Posterior vena cava (tissue), 2 donors: ENCODE measurements at regions not wholly inside any gene's neighbourhood (a gene's known extent, or its start where the extent isn't known, plus 50 kb on each side); places are given as distances from the start of the nearest gene placed in this dataset.
"Not testable (repeated sequence)": the region's sequence is repeated elsewhere in the genome, so short reads cannot be mapped to it uniquely, and the experiment has no call there.

Experiments
- DNase-seq: peaks from one replicate; pipeline ENCODE4 v3.0.0-alpha.2; 2020; ENCODE audit warnings: low spot score
- intact Hi-C, 2 donors: fragments of 100-400 bp; cut with DNase I; formaldehyde crosslinking; loops; one replicate each; pipeline versions ENCODE4 v1.14.1 to v1.14.2; 2022 to 2023
- donor health status: DM: yes; HTN: yes; CAD: no.
- donor health status: DM: yes; HTN: yes; CAD: no.

DNA sequence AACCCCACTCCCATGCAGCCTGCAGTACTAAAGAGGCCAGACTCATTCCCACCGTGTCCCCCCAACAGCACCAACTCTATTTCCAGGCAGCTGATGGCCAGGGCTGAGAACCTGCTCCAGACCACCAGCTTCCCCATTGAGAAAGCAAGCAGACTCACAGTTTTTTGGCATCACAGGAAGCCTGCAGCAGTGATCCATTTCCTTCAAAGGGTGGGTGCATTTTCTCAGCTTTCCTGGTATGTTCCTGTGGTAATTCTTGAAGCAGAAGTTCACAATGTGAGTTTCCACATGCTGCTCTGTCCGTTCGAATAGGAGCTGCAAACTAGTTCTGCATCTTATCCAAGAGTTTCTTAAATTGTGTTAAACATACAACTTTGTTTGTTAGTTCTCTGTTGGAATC, 1249.6 kb upstream of the FAM98A start:
- intact Hi-C loops = no loop called here

DNA sequence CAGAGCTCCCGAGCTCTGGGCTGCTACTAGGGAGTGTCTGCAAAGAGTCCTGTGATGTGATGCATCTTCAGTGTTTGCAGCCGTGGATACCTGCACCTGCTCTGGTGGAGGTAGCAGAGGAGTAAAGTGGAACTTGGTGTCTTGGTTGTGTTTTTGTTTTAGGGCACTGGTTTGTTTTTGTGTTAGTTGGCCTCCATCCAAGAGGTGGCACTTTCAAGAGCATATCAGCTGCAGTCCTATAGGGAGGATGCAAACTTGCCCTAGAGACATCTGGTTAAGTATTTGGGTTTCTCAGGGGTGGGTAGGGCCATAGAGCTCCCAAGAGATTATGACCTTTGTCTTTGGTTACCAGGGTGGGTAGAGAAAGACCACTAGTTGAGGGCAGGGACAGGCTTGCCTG, 1249.0 kb upstream of the FAM98A start:
- no peak for DNase-seq
- intact Hi-C loops = no loop called here

More for the DNA sequence above, 1249.6 kb upstream of the FAM98A start:
- no peak for DNase-seq

DNA sequence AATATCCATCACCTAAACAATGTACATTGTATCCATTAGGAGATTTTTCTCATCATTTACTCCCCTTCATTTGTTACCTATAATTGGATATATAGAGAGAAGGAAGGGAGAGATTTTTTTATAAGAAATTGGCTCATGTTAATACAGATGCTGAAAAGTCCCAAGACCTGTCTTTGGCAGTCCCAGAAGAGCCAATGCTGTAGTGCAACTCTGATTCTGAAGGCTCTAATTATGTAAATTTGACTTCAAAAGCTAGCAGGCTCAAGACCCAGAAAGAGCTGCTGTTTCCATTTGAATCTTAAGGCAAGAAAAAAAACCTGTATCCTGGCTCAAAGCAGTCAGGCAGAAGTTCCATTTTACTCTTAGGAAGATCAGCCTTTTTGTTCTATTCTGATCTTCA, 1245.5 kb upstream of the FAM98A start:
- intact Hi-C loops = no loop called here

DNA sequence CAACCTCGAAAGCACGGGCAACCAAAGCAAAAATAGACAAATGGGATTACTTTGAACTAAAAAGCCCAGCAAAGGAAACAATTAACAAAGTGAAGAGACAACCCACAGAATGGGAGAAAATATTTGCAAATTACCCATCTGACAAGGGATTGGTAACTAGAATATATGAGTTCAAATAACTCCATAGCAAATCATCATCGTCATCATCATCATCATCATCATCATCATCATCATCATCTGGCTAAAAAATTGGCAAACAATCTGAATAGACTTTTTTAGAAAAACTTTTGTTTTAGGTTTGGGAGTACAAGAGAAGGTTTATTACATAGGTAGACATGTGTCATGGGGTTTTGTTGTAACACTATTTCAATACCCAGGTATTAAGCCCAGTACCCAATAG, 1239.3 kb upstream of the FAM98A start:
- no peak for DNase-seq
- intact Hi-C loops = no loop called here

More for the DNA sequence above, 1245.5 kb upstream of the FAM98A start:
- no peak for DNase-seq

DNA sequence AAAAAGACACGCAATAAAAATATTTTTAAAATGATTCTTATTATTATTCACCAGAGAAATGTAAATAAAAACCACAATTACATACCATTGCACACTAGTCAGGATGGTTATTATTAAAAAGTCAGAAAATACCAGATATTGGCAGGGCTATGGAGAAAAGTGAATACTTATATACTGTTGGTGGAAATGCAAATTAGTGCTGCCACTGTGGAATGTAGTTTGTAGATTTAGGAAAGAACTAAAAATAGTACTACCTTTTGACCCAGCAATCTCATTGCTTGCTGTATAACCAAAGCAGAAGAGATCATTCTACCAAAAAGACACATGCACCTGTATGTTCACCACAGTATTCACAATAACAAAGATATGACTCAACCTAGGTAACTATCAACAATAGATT, 1237.3 kb upstream of the FAM98A start:
- DNase-seq = no peak
- intact Hi-C loops = no loop called here

DNA sequence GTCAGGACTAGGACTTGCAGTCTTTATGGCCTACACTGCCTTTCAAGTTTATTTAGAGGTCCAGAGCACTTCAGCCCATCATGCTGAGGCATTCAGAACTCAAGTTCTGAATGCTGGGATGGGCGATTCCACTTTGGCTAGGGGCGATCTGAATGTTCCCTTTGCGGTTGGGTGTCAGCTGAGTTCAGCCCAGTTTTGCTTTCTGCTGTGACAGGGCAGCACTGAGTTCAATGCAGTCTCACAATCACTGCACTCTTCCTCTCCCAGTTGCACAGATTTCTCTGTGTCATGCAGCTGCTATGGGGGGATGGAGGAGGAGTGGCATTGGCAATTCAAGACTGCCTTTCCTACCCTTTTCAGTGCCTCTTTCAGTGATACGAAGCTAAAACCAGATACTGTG, 1232.0 kb upstream of the FAM98A start:
- intact Hi-C loops = no loop called here
- DNase-seq = no peak

DNA sequence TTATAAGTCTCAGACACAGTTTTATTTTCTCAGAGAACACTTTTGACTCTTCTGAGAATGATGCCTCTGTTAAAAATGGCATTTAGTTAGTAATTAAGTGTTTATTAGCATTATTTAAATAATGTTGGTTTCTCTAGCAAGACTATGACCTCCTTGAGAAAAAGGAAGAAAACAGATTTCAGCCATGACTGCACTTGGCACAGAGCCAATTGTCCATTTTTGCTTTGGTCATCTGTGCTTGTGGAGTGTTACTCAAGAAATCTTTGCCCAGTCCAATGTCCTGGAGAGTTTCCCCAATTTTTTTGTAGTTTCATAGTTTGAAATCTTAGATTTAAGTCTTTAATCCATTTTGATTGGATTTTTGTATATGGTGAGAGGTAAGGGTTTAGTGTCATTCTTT, 1229.4 kb upstream of the FAM98A start:
- DNase-seq = no peak
- intact Hi-C loops = no loop called here

DNA sequence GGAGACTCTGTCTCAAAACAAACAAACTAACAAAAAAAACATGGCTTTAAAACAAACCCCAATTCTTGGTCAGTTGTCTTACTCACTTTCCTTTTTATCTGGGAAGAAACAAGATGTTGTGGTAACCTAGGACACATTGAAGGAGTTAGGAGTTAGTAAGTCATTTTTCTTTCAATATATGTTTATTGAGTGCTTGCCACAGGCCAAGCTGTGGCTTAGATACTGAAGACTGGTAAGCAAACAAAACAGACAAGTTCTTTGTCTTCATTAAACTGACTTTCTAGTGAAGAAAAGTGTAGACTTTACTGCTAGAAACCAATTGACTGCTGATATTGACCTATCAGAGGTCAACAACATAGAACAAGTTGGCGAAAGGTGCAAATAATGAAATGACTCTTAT, 1228.3 kb upstream of the FAM98A start:
- intact Hi-C loops = no loop called here
- no peak for DNase-seq

DNA sequence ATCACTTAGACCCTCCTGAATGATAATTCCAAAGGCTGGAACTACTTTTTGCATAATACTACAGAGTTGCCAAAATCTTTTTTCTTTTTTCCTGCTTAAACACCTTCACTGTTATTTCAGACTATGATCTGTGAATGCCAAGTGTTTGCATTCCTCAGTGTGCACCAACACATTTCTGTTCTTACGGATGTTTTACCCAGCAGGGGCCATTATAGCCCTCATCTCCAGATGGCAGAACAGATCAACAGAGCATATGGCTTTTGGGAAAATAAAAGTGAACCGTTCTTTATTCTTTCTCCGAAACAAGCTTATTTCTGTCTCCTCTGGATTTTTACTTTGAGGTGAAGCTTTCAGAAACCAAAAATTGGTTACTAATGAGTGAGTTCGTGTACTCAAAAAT, 1226.6 kb upstream of the FAM98A start:
- no peak for DNase-seq
- intact Hi-C loops = no loop called here

DNA sequence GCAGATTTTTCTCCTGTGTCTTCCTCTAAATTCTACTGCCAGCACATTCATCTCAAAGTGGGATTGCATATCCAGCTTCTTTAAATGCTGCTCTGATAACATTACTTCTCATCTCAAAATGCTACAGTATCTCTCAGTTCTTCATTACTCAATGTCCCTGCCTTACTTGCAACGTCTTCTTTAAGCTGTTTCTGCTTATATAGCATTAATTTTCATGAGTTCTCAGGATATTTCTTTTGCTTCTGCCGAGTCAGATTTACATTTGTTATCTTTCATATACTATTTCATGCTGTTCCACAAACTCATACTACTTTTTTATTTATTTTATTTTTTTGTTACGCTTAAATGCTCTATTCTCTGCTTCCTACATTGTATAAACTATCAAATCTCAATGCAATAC, 1223.5 kb upstream of the FAM98A start:
- intact Hi-C loops = no loop called here

DNA sequence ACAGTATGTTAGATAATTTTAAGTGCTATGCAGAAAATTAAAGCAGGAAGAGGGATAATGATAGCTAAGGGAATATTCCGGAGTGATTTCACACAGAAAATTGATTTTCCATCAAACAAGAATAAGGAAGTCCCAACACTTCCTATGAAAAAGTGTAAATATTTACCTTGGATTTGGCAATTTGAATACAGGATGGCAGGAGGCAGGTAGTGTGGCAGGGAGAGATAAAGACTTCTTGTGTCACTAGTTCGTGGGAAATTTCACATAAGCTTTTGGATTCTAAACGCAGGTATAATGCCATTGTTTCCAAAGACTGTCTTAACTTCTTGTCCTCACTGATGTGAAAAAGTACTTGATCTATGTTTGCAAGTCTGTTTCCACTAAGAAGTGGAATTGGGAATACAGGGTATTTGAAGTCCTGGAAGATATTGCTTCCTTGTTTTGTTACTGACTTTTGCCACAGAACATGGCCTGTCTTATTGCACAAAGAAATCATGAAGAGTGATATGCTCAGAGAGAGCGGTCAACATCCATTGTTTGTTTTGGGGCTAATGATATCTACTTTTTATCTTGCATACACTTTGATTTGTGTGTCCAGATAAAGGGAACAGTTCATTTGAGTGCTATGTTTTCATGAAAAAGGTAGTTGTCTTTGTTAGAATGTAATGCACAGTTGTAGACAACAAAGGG, 1216.1 kb upstream of the FAM98A start:
- no peak for DNase-seq
- intact Hi-C loops = no loop called here

More for the DNA sequence above, 1223.5 kb upstream of the FAM98A start:
- no peak for DNase-seq

DNA sequence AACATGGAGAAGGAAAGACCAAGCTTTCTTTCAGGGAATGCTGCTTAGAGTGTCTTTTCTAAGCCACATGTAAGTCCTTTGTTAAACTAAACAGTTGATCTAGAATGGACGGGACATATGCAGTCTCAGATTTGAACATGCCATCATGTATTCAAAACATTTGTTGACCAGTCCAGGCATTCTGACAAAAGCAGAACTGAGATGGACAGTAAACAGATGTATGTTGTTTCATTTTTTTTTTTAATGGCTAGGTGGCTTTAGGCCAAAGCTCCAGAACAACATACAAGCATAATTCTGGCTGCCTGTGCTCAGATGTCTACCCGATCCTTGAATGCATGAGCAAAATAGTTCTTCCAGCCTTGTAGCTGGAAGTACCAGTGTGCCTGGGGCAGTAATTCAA, 1211.4 kb upstream of the FAM98A start:
- DNase-seq = no peak
- intact Hi-C loops = no loop called here

DNA sequence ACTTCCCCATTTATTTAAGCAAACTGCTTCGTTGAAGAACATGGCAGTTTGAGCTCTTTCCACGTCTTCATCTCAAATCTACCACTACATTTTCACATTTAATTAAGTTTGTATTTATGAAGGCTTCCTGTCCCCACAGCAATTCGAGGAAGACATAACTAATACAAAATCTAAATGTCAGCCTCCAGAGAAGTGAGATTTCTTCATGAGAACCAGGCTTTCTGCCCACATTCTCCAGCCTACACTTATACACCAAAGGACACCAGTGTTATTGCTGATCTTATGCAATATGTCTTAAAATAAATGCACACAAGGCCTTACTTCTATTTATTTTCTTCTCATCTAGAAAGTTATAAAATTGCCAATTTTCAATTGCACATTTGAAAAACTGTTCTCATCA, 1209.3 kb upstream of the FAM98A start:
- intact Hi-C loops = no loop called here
- no peak for DNase-seq

DNA sequence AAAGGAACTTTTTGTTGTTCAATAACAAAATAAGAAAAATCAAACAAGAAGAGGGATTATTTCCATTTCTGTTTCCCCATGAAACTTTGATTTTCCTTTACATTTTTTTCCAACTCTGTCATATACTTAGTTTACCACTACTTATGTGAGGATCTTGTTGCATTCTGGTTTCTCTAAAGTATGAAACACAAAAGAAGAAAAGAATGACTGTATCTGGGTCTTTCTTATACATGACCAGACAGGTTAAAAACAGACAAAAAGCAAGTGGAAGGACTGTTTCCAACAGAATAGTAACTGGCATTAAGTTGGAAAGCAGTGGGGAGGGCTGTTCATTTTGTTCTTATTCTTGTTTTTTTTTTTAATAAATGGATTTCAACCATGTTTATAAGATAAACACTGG, 1207.8 kb upstream of the FAM98A start:
- intact Hi-C loops = no loop called here
- DNase-seq = no peak

DNA sequence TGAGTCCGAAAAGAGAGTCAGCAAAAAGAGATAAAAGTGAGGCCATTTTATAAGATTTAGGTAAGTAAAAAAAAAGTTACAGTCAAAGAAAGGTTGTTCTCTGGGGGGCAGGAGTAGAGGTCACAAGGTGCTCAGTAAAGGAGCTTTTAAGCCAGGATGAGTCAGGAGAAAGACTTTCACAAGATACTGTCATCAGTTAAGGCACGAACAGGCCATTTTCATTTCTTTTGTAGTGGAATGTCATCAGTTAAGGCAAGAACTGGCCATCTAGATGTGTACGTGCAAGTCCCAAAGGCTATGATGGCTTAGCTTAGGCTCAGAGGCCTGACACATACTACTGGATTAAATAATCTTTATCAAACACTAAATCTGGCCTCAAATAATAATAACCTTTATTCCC, 1207.3 kb upstream of the FAM98A start:
- intact Hi-C loops = no loop called here
- no peak for DNase-seq

DNA sequence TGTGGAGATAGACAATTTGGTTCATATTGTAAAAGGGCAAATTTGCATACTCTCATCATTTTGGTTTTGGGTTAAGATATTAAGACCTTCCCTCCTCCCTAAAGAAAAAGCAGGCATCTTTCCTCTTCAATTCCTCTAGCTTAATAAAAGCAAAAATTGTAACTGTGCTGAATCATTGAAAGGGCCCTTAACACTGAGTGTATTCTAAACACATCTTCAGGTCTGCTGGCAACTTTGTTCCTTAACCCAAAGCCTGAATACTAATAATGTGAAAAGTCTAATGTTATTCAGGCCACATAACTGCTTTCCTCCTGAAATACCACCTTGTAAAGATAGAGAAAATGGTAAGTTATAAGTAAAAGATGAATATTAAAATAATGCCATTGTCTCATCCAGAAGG, 1200.5 kb upstream of the FAM98A start:
- intact Hi-C loops = no loop called here

DNA sequence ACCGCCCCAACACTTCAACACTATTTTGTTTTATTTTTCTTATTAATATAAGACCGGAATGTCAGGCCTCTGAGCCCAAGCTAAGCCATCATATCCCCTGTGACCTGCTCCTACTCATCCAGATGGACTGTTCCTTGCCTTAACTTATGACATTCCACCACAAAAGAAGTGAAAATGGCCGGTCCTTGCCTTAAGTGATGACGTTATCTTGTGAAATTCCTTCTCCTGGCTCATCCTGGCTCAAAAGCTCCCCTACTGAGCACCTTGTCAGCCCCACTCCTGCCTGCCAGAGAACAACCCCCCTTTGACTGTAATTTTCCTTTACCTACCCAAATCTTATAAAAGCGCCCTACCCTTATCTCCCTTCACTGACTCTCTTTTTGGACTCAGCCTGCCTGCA, 1196.5 kb upstream of the FAM98A start:
- intact Hi-C loops, DNase-seq: not testable (repeated sequence)

More for the DNA sequence above, 1200.5 kb upstream of the FAM98A start:
- DNase-seq = no peak

DNA sequence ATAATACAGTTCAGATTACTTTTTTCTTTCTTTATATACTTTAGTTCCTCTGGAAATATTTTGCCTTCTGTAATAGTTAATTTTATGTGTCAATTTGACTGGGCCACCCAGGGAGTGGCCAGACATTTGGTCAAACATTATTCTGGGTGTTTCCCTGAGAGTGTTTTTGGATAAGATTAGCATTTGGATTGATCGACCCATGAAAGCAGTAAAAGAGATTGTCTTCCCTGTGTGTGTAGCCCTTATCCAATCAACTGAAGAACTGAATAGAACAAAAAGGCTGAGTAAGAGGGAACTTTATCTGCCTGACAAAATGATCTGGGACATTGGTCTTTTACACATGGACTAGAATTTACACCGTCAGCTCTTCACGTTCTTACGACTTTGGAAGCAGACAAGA, 1190.1 kb upstream of the FAM98A start:
- intact Hi-C loops = no loop called here
- DNase-seq = no peak

DNA sequence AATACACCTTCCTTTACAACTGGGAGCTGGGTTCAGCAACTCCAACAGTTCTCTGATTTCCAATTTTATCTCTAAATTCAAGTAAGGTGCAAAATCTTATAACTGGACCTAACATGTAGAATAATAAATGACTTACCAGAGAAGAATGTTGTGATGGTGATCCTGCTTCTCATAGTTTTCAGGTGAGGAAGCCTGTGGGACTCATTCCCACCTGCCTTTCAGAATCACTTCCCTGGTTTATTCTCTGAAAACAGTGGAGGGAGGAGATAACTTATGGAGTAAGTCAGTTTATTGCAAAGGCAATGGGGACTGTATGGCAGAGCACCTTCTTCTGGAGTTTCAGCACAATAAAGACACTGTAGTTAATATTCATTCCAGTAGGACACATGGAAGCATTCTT, 1188.2 kb upstream of the FAM98A start:
- no peak for DNase-seq
- intact Hi-C loops = no loop called here

DNA sequence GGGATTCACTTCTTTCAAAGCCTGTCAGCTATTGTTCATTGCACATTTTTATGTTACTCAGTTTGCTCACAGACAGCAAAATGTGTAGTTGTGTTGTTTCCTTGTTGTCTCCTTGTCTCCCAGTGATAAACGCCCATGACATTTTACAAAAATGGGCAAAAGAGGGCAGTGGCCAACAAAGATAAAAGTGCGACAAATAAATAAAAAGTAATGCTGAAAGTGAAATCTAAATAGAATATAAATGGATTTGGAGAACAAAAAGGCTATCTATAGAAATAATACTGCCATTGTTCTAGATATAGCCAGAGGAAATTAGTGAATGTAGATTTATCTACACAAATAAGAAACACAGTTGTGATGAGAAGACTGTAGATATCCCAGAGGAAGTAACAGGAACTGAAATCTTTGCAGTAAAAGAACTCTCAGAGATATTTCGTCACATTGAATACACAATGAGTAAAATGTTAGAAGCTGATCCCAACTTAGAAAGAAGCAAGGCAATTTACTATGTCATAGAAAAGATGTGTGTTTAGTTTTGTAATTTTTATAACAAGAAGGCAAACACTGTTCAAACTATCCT, 1186.2 kb upstream of the FAM98A start:
- intact Hi-C loops = no loop called here
- DNase-seq = no peak

DNA sequence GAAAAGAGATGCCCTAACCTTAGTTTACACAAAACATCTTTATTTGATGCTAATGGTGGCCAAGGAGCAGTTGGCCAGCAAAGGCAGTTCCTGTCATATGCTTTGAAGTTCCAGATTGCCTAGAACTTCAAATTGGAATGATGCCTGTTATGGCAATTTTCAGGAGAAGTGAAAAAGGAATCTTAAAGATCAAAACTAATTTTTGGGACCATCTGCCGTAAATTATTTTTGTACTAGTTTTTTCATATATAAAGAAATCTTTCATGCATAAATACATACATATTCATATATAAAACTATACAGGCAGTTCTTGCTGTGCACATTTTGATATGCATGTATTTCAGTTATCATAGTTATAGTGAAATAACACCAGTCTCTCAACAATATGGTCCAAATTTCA, 1185.6 kb upstream of the FAM98A start:
- intact Hi-C loops = no loop called here

DNA sequence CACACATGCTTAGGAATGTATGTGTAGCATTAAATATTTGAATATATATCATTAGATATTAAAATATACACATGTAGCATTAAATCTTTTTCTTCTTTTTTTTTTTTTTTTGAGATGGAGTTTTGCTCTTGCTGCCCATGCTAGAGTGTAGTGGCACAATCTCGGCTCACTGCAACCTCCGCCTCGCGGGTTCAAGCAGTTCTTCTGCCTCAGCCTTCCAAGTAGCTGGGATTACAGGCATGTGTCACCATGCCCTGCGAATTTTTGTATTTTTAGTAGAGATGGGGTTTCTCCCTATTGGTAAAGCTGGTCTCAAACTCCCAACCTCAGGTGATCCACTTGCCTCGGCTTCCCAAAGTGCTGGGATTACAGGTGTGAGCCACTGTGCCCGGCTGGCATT, 1151.6 kb upstream of the FAM98A start:
- intact Hi-C loops = not testable (repeated sequence)
- DNase-seq = peak; percentile 56

More for the DNA sequence above, 1185.6 kb upstream of the FAM98A start:
- DNase-seq = no peak
